SK-N-SH (cell line): ENCODE measurements at regions not wholly inside any gene's neighbourhood (a gene's known extent, or its start where the extent isn't known, plus 50 kb on each side); places are given as distances from the start of the nearest gene placed in this dataset.

ENCODE experiments used
- CTCF ChIA-PET: fragments of 300-600, 350-600 bp; formaldehyde crosslinking; extraction: SDS; loops from one replicate; lab custom pipeline; 2021; lab: Yijun Ruan, JAX
- POLR2A ChIA-PET: fragments of 350-600 bp; sonication (Branson Sonifier 250); formaldehyde crosslinking; extraction: SDS; loops from one replicate; lab custom pipeline; 2020; ENCODE audit warnings: antibody characterized with exemption, inconsistent platforms; lab: Yijun Ruan, JAX
- DNase-seq: peaks from one replicate; pipeline ENCODE4 v3.0.0; 2012
- H2AFZ ChIP-seq: fragments of 200-600 bp; sonication (generic); 2 replicates; pipeline ENCODE4 v1.8.1; 2016; ENCODE audit warnings: antibody characterized with exemption, mild to moderate bottlenecking, low read depth
- H3F3A ChIP-seq: fragments of 200-600 bp; sonication (generic); replicated peaks from 2 replicates; pipeline ENCODE3; 2016; ENCODE audit warnings: antibody characterized with exemption, mild to moderate bottlenecking; ENCODE audit not compliant: insufficient read depth
- H3K27ac ChIP-seq, 2 experiments: fragments of 200-500 bp in 1 of 2; fragments of 200-600 bp in 1 of 2; sonication (Bioruptor generic) in 1 of 2; sonication (generic), shearing (Covaris generic) in 1 of 2; 2 replicates each; pipeline versions ENCODE4 v1.5.1 to v1.6.1; 2014 to 2016; ENCODE audit warnings: low read depth in 2 of 2, inconsistent platforms in 1 of 2, low read length in 1 of 2, mild to moderate bottlenecking in 1 of 2, mixed read lengths in 1 of 2
- H3K27me3 ChIP-seq: fragments of 200-600 bp; sonication (generic), shearing (Covaris generic); 2 replicates; pipeline ENCODE4 v1.6.1; 2016; ENCODE audit warnings: mixed run types; ENCODE audit not compliant: insufficient read depth
- H3K36me3 ChIP-seq, 2 experiments: fragments of 200-500 bp in 1 of 2; fragments of 200-600 bp in 1 of 2; sonication (Bioruptor generic) in 1 of 2; sonication (generic) in 1 of 2; replicated peaks in 1 of 2; 2 replicates each; pipeline versions ENCODE3 to v1.5.1; 2014 to 2016; ENCODE audit warnings: low read length in 1 of 2, mild to moderate bottlenecking in 1 of 2; ENCODE audit not compliant: insufficient read depth in 2 of 2, control insufficient read depth in 1 of 2
- H3K4me1 ChIP-seq, 2 experiments: fragments of 200-500 bp in 1 of 2; fragments of 200-600 bp in 1 of 2; sonication (Bioruptor generic) in 1 of 2; sonication (generic), shearing (Covaris generic) in 1 of 2; 2 replicates each; pipeline versions ENCODE4 v1.5.1 to v1.6.1; 2014 to 2016; ENCODE audit warnings: low read depth in 1 of 2, low read length in 1 of 2, mixed run types in 1 of 2; ENCODE audit not compliant: insufficient read depth in 2 of 2, control insufficient read depth in 1 of 2
- H3K4me2 ChIP-seq: fragments of 200-600 bp; sonication (generic), shearing (Covaris generic); 2 replicates; pipeline ENCODE4 v1.6.1; 2017; ENCODE audit warnings: mixed run types
- H3K4me3 ChIP-seq, 2 experiments: fragments of 200-500 bp in 1 of 2; fragments of 200-600 bp in 1 of 2; sonication (Bioruptor generic) in 1 of 2; sonication (generic), shearing (Covaris generic) in 1 of 2; 2 replicates each; pipeline versions ENCODE4 v1.5.1 to v1.8.1; 2014 to 2016; ENCODE audit warnings: low read depth in 2 of 2, inconsistent platforms in 1 of 2, low read length in 1 of 2, mild to moderate bottlenecking in 1 of 2, mixed read lengths in 1 of 2, moderate library complexity in 1 of 2
- H3K79me2 ChIP-seq: fragments of 200-600 bp; sonication (generic); 2 replicates; pipeline ENCODE4 v1.8.1; 2017; ENCODE audit warnings: mild to moderate bottlenecking; ENCODE audit not compliant: insufficient read depth
- H3K9ac ChIP-seq: fragments of 200-600 bp; sonication (generic); 2 replicates; pipeline ENCODE4 v1.6.1; 2017; ENCODE audit warnings: mixed run types
- H3K9me2 ChIP-seq: fragments of 200-600 bp; sonication (generic); 2 replicates; pipeline ENCODE4 v1.6.1; 2017; ENCODE audit warnings: mixed run types
- H3K9me3 ChIP-seq: fragments of 200-600 bp; sonication (generic); 2 replicates; pipeline ENCODE4 v1.6.1; 2017; ENCODE audit warnings: mixed run types, mild to moderate bottlenecking, moderate library complexity
- H4K20me1 ChIP-seq: fragments of 200-600 bp; sonication (generic); 2 replicates; pipeline ENCODE4 v1.6.1; 2017; ENCODE audit warnings: mild to moderate bottlenecking, mixed run types; ENCODE audit not compliant: insufficient read depth
- CTCF ChIP-seq: fragments of 200-600 bp; sonication (generic); IDR thresholded peaks from 2 replicates; pipeline ENCODE4 v1.6.1; 2017; ENCODE audit warnings: antibody characterized with exemption, mild to moderate bottlenecking, moderate library complexity
- ELF1 ChIP-seq: IDR thresholded peaks from 2 replicates; pipeline ENCODE4 v1.4.0; 2012
- EP300 ChIP-seq, 2 experiments: IDR thresholded peaks; 2 replicates each; pipeline versions ENCODE4 v1.4.0 to v1.6.1; 2012; ENCODE audit warnings: borderline replicate concordance in 1 of 2, low read depth in 1 of 2, low read length in 1 of 2
- EZH2phosphoT487 ChIP-seq: fragments of 200-600 bp; sonication (generic); IDR thresholded peaks from 2 replicates; pipeline ENCODE4 v1.6.1; 2017; ENCODE audit warnings: low read depth, mixed run types, mild to moderate bottlenecking, antibody characterized with exemption, moderate library complexity, borderline replicate concordance
- FOSL2 ChIP-seq: IDR thresholded peaks from 2 replicates; pipeline ENCODE4 v1.4.0; 2012; ENCODE audit warnings: low read depth, mild to moderate bottlenecking, moderate library complexity, borderline replicate concordance
- MEF2A ChIP-seq: IDR thresholded peaks from 2 replicates; pipeline ENCODE4 v1.4.0; 2012; ENCODE audit warnings: low read depth, borderline replicate concordance
- NFIC ChIP-seq: IDR thresholded peaks from 2 replicates; pipeline ENCODE4 v1.4.0; 2012; ENCODE audit warnings: borderline replicate concordance
- RCOR1 ChIP-seq: fragments of 150-350 bp; IDR thresholded peaks from 2 replicates; pipeline ENCODE4 v1.6.1; 2017; ENCODE audit warnings: antibody characterized with exemption, low read length
- RXRA ChIP-seq: IDR thresholded peaks from 2 replicates; pipeline ENCODE4 v1.4.0; 2012; ENCODE audit warnings: low read depth, mild to moderate bottlenecking, borderline replicate concordance
- SIN3A ChIP-seq: IDR thresholded peaks from 2 replicates; pipeline ENCODE4 v1.6.1; 2012; ENCODE audit warnings: low read depth, mild to moderate bottlenecking, low read length, moderate library complexity, borderline replicate concordance
- TAF1 ChIP-seq: IDR thresholded peaks from 2 replicates; pipeline ENCODE4 v1.6.1; 2012; ENCODE audit warnings: low read depth, mild to moderate bottlenecking, low read length, moderate library complexity, borderline replicate concordance
- TCF12 ChIP-seq: IDR thresholded peaks from 2 replicates; pipeline ENCODE4 v1.4.0; 2012
- USF1 ChIP-seq: IDR thresholded peaks from 2 replicates; pipeline ENCODE4 v1.4.0; 2012; ENCODE audit warnings: low read depth, borderline replicate concordance
- YY1 ChIP-seq: IDR thresholded peaks from 2 replicates; pipeline ENCODE4 v1.4.0; 2012; ENCODE audit warnings: low read depth, mild to moderate bottlenecking
- WGBS: methylation state at CpG from one replicate; pipeline ENCODE4 v1.1.6; 2017; ENCODE audit warnings: low lambda C conversion rate; 5-methylcytosine and 5-hydroxymethylcytosine counted together
- TF ChIP-seq, protein P1 (sequence below): IDR thresholded peaks from 2 replicates; pipeline ENCODE4 v1.4.0; 2012; ENCODE audit warnings: low read depth, borderline replicate concordance
- TF ChIP-seq, protein P2 (sequence below): fragments of 150-350 bp; IDR thresholded peaks from 2 replicates; pipeline ENCODE4 v1.6.1; 2016; ENCODE audit warnings: mild to moderate bottlenecking, low read depth, low read length
- TF ChIP-seq, protein P3 (sequence below): IDR thresholded peaks from 2 replicates; pipeline ENCODE4 v1.4.0; 2012; ENCODE audit warnings: low read depth

GRCh38 chr2:116842164-116842563 lies 972.3 kb upstream of the DDX18 start:
- ChIA-PET CTCF (interaction anchor here (0.9 kb wide), 1 partner anchor 19 kb away, joined by 3 read pairs; no protein-coding TSS in a partner anchor), POLR2A (no interaction called here)
- Histone ChIP-seq H2AFZ (no peak overlapping the region), H3K27ac (no peak overlapping the region), H3K79me2 (no peaks in the 10 kb centered on the region), H3K9me2 (no peaks in the 10 kb centered on the region), H3K4me3 (no peak overlapping the region), H3K36me3 (no peaks in the 10 kb centered on the region), H3F3A (no peaks in the 10 kb centered on the region), H3K4me2 (no peak overlapping the region), H3K9me3 (no peaks in the 10 kb centered on the region), H3K27me3 (no peaks in the 10 kb centered on the region), H4K20me1 (no peaks in the 10 kb centered on the region), H3K4me1 (no peaks in the 10 kb centered on the region), H3K9ac (no peak overlapping the region)
- WGBS, result 21% methylated on average over 3 of the region's 5 CpGs
- TF ChIP-seq SIN3A, result no peak
- no peak for DNase-seq

DNA sequence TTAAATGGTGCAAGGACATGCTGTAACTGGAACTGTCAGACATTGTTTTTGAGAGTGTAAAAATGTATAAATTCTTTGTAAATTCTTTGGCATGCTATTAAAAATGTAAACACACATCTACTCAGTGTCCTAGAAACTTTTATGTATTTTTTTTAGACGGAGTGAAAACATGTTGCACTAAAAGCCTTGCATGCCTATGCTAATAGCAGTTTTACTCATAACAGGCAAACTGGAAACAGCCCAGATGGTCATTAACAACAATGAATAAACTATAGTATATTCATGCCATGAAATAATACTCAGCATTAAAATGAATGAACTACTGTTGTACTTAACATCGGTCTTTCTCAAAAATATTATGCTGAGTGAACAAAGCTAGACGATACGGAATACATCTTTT lies 954.8 kb upstream of the DDX18 start:
- H3K27ac ChIP-seq, result no peak overlapping the region
- H3K79me2 ChIP-seq, result no peaks in the 10 kb centered on the region
- no peak overlapping the region for H2AFZ ChIP-seq
- no peak overlapping the region for H3K4me2 ChIP-seq
- TF ChIP-seq RXRA (no peak), NFIC (no peak), ELF1 (no peak), TCF12 (no peak)
- 68% methylated on average over 4 of the region's 4 CpGs for WGBS
- H3K9me2 ChIP-seq, result no peaks in the 10 kb centered on the region
- ChIA-PET CTCF (no interaction called here), POLR2A (no interaction called here)
- no peaks in the 10 kb centered on the region for H3F3A ChIP-seq
- no peak overlapping the region for H3K4me3 ChIP-seq
- H3K9me3 ChIP-seq, result no peaks in the 10 kb centered on the region
- H3K9ac ChIP-seq, result no peak overlapping the region
- no peaks in the 10 kb centered on the region for H4K20me1 ChIP-seq
- no peaks in the 10 kb centered on the region for H3K36me3 ChIP-seq
- no peaks in the 10 kb centered on the region for H3K27me3 ChIP-seq
- no peak for DNase-seq
- H3K4me1 ChIP-seq, result no peaks in the 10 kb centered on the region

DNA sequence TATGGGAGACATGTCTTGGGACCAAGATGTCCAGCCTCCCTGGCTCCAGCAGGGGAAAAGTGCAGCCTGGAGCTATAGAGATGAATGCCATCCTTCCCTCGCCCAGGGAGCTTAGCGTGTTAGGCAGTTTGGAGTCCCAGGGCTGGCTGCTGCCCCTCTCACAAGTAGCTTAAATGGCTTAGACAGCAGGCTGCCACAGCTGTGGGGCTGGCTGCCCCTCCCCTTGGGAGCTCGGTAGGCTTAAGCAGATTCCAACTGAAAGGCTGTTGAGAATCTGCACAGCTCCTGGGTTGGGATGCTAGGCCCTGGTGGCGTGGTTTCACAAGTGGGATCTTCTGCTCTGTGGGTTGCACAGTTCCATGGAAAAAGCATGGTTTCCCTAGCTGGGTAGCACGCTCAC lies 940.5 kb upstream of the DDX18 start:
- no peak for DNase-seq
- Histone ChIP-seq H3F3A (no peaks in the 10 kb centered on the region), H3K27ac (no peak overlapping the region), H3K9ac (no peak overlapping the region), H3K4me2 (no peak overlapping the region), H2AFZ (no peak overlapping the region), H3K79me2 (no peaks in the 10 kb centered on the region), H3K4me1 (peaks cover 0 to 2% of the 10 kb centered on the region in 2 experiments; a peak in 2 of 4 replicates), H3K9me2 (no peaks in the 10 kb centered on the region), H4K20me1 (no peaks in the 10 kb centered on the region), H3K27me3 (no peaks in the 10 kb centered on the region), H3K4me3 (no peak overlapping the region), H3K9me3 (no peaks in the 10 kb centered on the region; the same call in 1 of the 2 replicates), H3K36me3 (no peaks in the 10 kb centered on the region)
- POLR2A ChIA-PET, result interaction anchor here (0.6 kb wide), 1 partner anchor 90 kb away, joined by 3 read pairs; no protein-coding TSS in a partner anchor
- CTCF ChIA-PET, result no interaction called here
- 10% methylated on average over 3 of the region's 5 CpGs for WGBS
- TF ChIP-seq USF1 (no peak), TAF1 (no peak), YY1 (no peak), EZH2phosphoT487 (no peak), FOSL2 (no peak), RCOR1 (no peak), EP300 (IDR thresholded peaks at IDR 0.05; ENCODE audit: borderline replicate concordance in 1 of 2, low read depth in 1 of 2, low read length in 1 of 2) (no peak), MEF2A (no peak), SIN3A (no peak), CTCF (no peak)
- TF ChIP-seq, protein P1, sequence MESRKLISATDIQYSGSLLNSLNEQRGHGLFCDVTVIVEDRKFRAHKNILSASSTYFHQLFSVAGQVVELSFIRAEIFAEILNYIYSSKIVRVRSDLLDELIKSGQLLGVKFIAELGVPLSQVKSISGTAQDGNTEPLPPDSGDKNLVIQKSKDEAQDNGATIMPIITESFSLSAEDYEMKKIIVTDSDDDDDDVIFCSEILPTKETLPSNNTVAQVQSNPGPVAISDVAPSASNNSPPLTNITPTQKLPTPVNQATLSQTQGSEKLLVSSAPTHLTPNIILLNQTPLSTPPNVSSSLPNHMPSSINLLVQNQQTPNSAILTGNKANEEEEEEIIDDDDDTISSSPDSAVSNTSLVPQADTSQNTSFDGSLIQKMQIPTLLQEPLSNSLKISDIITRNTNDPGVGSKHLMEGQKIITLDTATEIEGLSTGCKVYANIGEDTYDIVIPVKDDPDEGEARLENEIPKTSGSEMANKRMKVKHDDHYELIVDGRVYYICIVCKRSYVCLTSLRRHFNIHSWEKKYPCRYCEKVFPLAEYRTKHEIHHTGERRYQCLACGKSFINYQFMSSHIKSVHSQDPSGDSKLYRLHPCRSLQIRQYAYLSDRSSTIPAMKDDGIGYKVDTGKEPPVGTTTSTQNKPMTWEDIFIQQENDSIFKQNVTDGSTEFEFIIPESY, result no peak
- TF ChIP-seq, protein P2, sequence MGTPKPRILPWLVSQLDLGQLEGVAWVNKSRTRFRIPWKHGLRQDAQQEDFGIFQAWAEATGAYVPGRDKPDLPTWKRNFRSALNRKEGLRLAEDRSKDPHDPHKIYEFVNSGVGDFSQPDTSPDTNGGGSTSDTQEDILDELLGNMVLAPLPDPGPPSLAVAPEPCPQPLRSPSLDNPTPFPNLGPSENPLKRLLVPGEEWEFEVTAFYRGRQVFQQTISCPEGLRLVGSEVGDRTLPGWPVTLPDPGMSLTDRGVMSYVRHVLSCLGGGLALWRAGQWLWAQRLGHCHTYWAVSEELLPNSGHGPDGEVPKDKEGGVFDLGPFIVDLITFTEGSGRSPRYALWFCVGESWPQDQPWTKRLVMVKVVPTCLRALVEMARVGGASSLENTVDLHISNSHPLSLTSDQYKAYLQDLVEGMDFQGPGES, result no peak
- TF ChIP-seq, protein P3, sequence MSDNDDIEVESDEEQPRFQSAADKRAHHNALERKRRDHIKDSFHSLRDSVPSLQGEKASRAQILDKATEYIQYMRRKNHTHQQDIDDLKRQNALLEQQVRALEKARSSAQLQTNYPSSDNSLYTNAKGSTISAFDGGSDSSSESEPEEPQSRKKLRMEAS, result no peak
